RWPE1 (cell line): ENCODE measurements at regions not wholly inside any gene's neighbourhood (a gene's known extent, or its start where the extent isn't known, plus 50 kb on each side); places are given as distances from the start of the nearest gene placed in this dataset.

ENCODE experiments used
- CTCF ChIA-PET: fragments of 350-600 bp; sonication (Branson Sonifier 250); formaldehyde crosslinking; extraction: SDS; loops from one replicate; lab custom pipeline; 2021; lab: Yijun Ruan, JAX
- POLR2A ChIA-PET: fragments of 400-600 bp; formaldehyde crosslinking; extraction: SDS; loops from one replicate; lab custom pipeline; 2020; ENCODE audit warnings: antibody characterized with exemption; ENCODE audit not compliant: low non-redundant PET; lab: Yijun Ruan, JAX
- DNase-seq: peaks from one replicate; pipeline ENCODE4 v3.0.0; 2012; ENCODE audit warnings: low spot score
- H3K27ac ChIP-seq: fragments of 450-650 bp; 2 replicates; pipeline ENCODE4 v1.5.1; 2017
- TF ChIP-seq, protein P1 (sequence below): fragments of 450-650 bp; conservative IDR thresholded peaks from 2 replicates; pipeline ENCODE4 v1.5.1; 2017; ENCODE audit warnings: low read depth, mild to moderate bottlenecking

- TF ChIP-seq, protein P1, sequence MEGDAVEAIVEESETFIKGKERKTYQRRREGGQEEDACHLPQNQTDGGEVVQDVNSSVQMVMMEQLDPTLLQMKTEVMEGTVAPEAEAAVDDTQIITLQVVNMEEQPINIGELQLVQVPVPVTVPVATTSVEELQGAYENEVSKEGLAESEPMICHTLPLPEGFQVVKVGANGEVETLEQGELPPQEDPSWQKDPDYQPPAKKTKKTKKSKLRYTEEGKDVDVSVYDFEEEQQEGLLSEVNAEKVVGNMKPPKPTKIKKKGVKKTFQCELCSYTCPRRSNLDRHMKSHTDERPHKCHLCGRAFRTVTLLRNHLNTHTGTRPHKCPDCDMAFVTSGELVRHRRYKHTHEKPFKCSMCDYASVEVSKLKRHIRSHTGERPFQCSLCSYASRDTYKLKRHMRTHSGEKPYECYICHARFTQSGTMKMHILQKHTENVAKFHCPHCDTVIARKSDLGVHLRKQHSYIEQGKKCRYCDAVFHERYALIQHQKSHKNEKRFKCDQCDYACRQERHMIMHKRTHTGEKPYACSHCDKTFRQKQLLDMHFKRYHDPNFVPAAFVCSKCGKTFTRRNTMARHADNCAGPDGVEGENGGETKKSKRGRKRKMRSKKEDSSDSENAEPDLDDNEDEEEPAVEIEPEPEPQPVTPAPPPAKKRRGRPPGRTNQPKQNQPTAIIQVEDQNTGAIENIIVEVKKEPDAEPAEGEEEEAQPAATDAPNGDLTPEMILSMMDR, result no peak
- CTCF ChIA-PET, result no interaction called here
- no peak for DNase-seq
- POLR2A ChIA-PET, result no interaction called here
- H3K27ac ChIP-seq, result no peak overlapping the region
These were observed 240.4 kb downstream of the ASCL1 start for GRCh38 chr12:103197725-103198388.

- CTCF ChIA-PET, result no interaction called here
- DNase-seq, result no peak
- no peak overlapping the region for H3K27ac ChIP-seq
- POLR2A ChIA-PET, result no interaction called here
- TF ChIP-seq, protein P1, result no peak
These were observed 241.0 kb downstream of the ASCL1 start for GRCh38 chr12:103198499-103198898.

- peak; percentile 2 for DNase-seq
- TF ChIP-seq, protein P1, result no peak
- no peak overlapping the region for H3K27ac ChIP-seq
- ChIA-PET POLR2A (no interaction called here), CTCF (no interaction called here)
These were observed 248.4 kb downstream of the ASCL1 start for GRCh38 chr12:103205906-103206305.

GRCh38 chr12:103207936-103208335 lies 250.5 kb downstream of the ASCL1 start:
- CTCF ChIA-PET, result interaction anchor here (0.6 kb wide), 1 partner anchor 60 kb away, joined by 3 read pairs; no protein-coding TSS in a partner anchor
- POLR2A ChIA-PET, result no interaction called here
- TF ChIP-seq, protein P1, result no peak
- DNase-seq, result no peak
- no peak overlapping the region for H3K27ac ChIP-seq

DNA sequence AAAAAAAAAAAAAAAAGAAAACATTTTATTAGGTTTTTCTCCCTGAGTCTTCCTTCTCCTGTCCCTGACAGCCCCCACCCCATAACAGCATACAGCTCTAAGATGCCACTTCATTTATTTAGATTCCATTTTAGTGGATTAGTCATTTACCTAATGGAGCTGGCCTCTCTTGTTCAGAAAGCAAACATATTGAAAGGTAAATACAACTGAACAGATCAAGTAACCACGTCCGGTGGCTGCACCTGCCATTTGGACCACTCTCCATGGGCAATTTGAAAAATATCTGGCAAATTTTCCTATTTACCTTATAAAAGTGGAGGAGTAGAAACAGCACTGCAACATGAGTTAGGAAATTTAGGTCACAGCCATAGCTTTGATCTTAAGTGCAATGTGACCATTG lies 254.6 kb downstream of the C12orf42 start:
- TF ChIP-seq, protein P1, result no peak
- H3K27ac ChIP-seq, result no peak overlapping the region
- no peak for DNase-seq
- CTCF ChIA-PET, result interaction anchor here (0.6 to 1.2 kb wide), 2 partner anchors 34 to 324 kb away, joined by 4 read pairs; no protein-coding TSS in a partner anchor
- POLR2A ChIA-PET, result no interaction called here

DNA sequence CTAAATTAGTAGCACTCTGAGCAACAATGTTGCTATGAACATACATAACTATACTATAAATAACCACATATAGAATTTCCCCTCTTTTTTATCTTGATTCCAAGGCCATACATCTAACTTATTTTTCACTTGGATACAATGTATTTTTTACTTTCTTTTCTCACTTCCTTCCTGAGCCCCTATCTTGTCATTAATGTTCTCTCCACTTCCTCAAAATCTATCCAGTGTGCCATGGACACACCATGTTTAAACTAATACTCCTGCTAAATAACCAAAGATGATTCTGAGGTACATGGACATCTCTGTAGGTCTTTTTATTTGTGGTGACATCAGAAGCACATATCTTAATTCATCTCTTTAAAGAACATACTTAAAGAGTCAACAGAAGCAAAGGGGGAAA lies 251.2 kb downstream of the C12orf42 start:
- DNase-seq, result no peak
- no peak overlapping the region for H3K27ac ChIP-seq
- ChIA-PET POLR2A (no interaction called here), CTCF (no interaction called here)
- TF ChIP-seq, protein P1, result no peak
